Endothelial cell of umbilical vein (primary cell): ENCODE measurements at regions not wholly inside any gene's neighbourhood (a gene's known extent, or its start where the extent isn't known, plus 50 kb on each side); places are given as distances from the start of the nearest gene placed in this dataset.

Experiments
- BruUV-seq: library from RNA; stranded (reverse); fragments of 400-500 nt; replicated peaks from 2 replicates; lab custom pipeline; 2021; lab: Mats Ljungman, UMichigan
- CTCF ChIA-PET: fragments of 300-600, 350-600 bp; sonication (Branson Sonifier 250); formaldehyde crosslinking; loops from one replicate; lab custom pipeline; 2021; ENCODE audit warnings: antibody characterized with exemption, inconsistent platforms; lab: Charles Lee
- POLR2A ChIA-PET: fragments of 300-600, 350-600 bp; sonication (Branson Sonifier 250); formaldehyde crosslinking; loops from one replicate; lab custom pipeline; 2021; ENCODE audit warnings: antibody characterized with exemption, inconsistent platforms; lab: Charles Lee
- DNase-seq: peaks from one replicate; pipeline ENCODE4 v3.0.0-alpha.2; 2011; ENCODE audit warnings: low read depth, low spot score
- FAIRE-seq: peaks from 2 replicates; lab custom pipeline; 2011; peaks lifted over from hg19 to GRCh38; lab: Jason Lieb, UNC
- H2AFZ ChIP-seq: 2 replicates; pipeline ENCODE4 v1.6.0; 2012; ENCODE audit warnings: low read depth, low read length, control low read depth, inconsistent platforms
- H3K27ac ChIP-seq: 2 replicates; pipeline ENCODE4 v1.5.1; 2011; ENCODE audit warnings: low read depth, mild to moderate bottlenecking, control low read depth, low read length, moderate library complexity; ENCODE audit not compliant: insufficient read depth
- H3K27me3 ChIP-seq, 2 experiments: 2 replicates each; pipeline versions ENCODE4 v1.6.0 to v1.6.1; 2011; ENCODE audit warnings: low read length in 2 of 2, mixed read lengths in 1 of 2; ENCODE audit not compliant: control insufficient read depth in 2 of 2, insufficient read depth in 2 of 2
- H3K36me3 ChIP-seq, 2 experiments: 2 replicates in 1 of 2; 3 replicates in 1 of 2; pipeline ENCODE4 v1.5.1; 2011; ENCODE audit warnings: low read length in 2 of 2, mild to moderate bottlenecking in 1 of 2, moderate library complexity in 1 of 2; ENCODE audit not compliant: control insufficient read depth in 2 of 2, insufficient read depth in 2 of 2; ENCODE audit errors: extremely low read depth in 1 of 2
- H3K4me1 ChIP-seq: 3 replicates; pipeline ENCODE4 v1.5.1; 2011; ENCODE audit warnings: mild to moderate bottlenecking, low read length; ENCODE audit not compliant: control insufficient read depth, insufficient read depth; ENCODE audit errors: extremely low read depth
- H3K4me2 ChIP-seq: 2 replicates; pipeline ENCODE4 v1.6.1; 2011; ENCODE audit warnings: low read length, control low read depth, mixed read lengths; ENCODE audit not compliant: insufficient read depth
- H3K4me3 ChIP-seq, 3 experiments: fragments of 200-600 bp in 1 of 3; sonication (generic), shearing (Covaris generic) in 1 of 3; replicated peaks in 1 of 3; 2 replicates each; pipeline ENCODE4 v1.5.1; 2011 to 2016; ENCODE audit warnings: control low read depth in 3 of 3, low read length in 3 of 3, mild to moderate bottlenecking in 2 of 3, inconsistent platforms in 1 of 3, low read depth in 1 of 3, moderate library complexity in 1 of 3; ENCODE audit not compliant: insufficient read depth in 1 of 3
- H3K79me2 ChIP-seq: 2 replicates; pipeline ENCODE4 v1.6.0; 2012; ENCODE audit warnings: low read length, inconsistent platforms; ENCODE audit not compliant: control insufficient read depth, insufficient read depth
- H3K9ac ChIP-seq: replicated peaks from 2 replicates; pipeline ENCODE3; 2011; ENCODE audit warnings: low read length, control low read depth; ENCODE audit not compliant: insufficient read depth; ENCODE audit errors: extremely low read depth
- H3K9me1 ChIP-seq: replicated peaks from 3 replicates; pipeline ENCODE4 v1.6.0; 2011; ENCODE audit warnings: mild to moderate bottlenecking, low read length; ENCODE audit not compliant: control insufficient read depth, insufficient read depth; ENCODE audit errors: extremely low read depth
- H3K9me3 ChIP-seq: replicated peaks from 2 replicates; pipeline ENCODE4 v1.5.1; 2012; ENCODE audit warnings: low read length, inconsistent platforms; ENCODE audit not compliant: control insufficient read depth, insufficient read depth
- H4K20me1 ChIP-seq: replicated peaks from 2 replicates; pipeline ENCODE3; 2011; ENCODE audit warnings: mild to moderate bottlenecking, low read length; ENCODE audit not compliant: control insufficient read depth, insufficient read depth; ENCODE audit errors: extremely low read depth
- GATA2 ChIP-seq: IDR thresholded peaks from 2 replicates; pipeline ENCODE4 v1.7.0; 2011; ENCODE audit warnings: low read depth, mild to moderate bottlenecking, moderate library complexity, mixed read lengths, low read length; ENCODE audit not compliant: insufficient read length, insufficient read depth
- JUN ChIP-seq: IDR thresholded peaks from 2 replicates; pipeline ENCODE4 v1.6.1; 2011; ENCODE audit warnings: borderline replicate concordance, low read depth; ENCODE audit not compliant: insufficient read length, insufficient read depth
- MAX ChIP-seq: IDR thresholded peaks from 2 replicates; pipeline ENCODE4 v1.6.1; 2011; ENCODE audit not compliant: insufficient read depth, insufficient read length
- dilution Hi-C: fragments of 300-500 bp; cut with MboI; formaldehyde crosslinking; loops from one replicate; pipeline ENCODE4 v1.15.0; 2019; ENCODE audit warnings: low sequenced_read_pairs; ENCODE audit not compliant: extremely low pct_ligation_motif_present
- intact Hi-C: fragments of 100-400 bp; cut with micrococcal nuclease; formaldehyde crosslinking; loops from one replicate; pipeline ENCODE4 v1.10.0; 2022

- ChIA-PET CTCF (no interaction called here), POLR2A (no interaction called here)
- Histone ChIP-seq H3K36me3 (no peaks in the 10 kb centered on the region), H3K79me2 (no peaks in the 10 kb centered on the region), H3K9ac (no peak overlapping the region), H3K9me3 (no peaks in the 10 kb centered on the region), H3K4me3 (no peak overlapping the region), H4K20me1 (no peaks in the 10 kb centered on the region), H3K27me3 (no peaks in the 10 kb centered on the region), H2AFZ (no peak overlapping the region), H3K27ac (no peak overlapping the region), H3K4me1 (no peaks in the 10 kb centered on the region), H3K9me1 (no peaks in the 10 kb centered on the region), H3K4me2 (no peak overlapping the region)
- intact Hi-C loops, result no loop called here
- DNase-seq (no peak), FAIRE-seq (no peak)
- TF ChIP-seq GATA2, result no peak
- no TSS peak for BruUV-seq
- dilution Hi-C loops, result no loop called here
These were observed 353.8 kb downstream of the PRDM5 start for GRCh38 chr4:120568731-120569130.

GRCh38 chr4:120561648-120562047, 360.9 kb downstream of the PRDM5 start:
- BruUV-seq, result no TSS peak
- H3K79me2 ChIP-seq, result no peaks in the 10 kb centered on the region
- H3K4me1 ChIP-seq, result no peaks in the 10 kb centered on the region
- FAIRE-seq (no peak), DNase-seq (no peak)
- H4K20me1 ChIP-seq, result no peaks in the 10 kb centered on the region
- no peak overlapping the region for H2AFZ ChIP-seq
- intact Hi-C loops, result no loop called here
- H3K4me3 ChIP-seq, result no peak overlapping the region
- H3K27ac ChIP-seq, result no peak overlapping the region
- dilution Hi-C loops, result no loop called here
- H3K36me3 ChIP-seq, result no peaks in the 10 kb centered on the region
- no peaks in the 10 kb centered on the region for H3K9me1 ChIP-seq
- TF ChIP-seq MAX (no peak), JUN (no peak)
- ChIA-PET POLR2A (no interaction called here), CTCF (no interaction called here)
- H3K9me3 ChIP-seq, result no peaks in the 10 kb centered on the region
- no peaks in the 10 kb centered on the region for H3K27me3 ChIP-seq
- no peak overlapping the region for H3K4me2 ChIP-seq
- H3K9ac ChIP-seq, result no peak overlapping the region
